OCI-M2 (cell line): ENCODE measurements at regions not wholly inside any gene's neighbourhood (a gene's known extent, or its start where the extent isn't known, plus 50 kb on each side); places are given as distances from the start of the nearest gene placed in this dataset.

ENCODE experiments used
- DNase-seq: peaks from one replicate; lab custom pipeline; 2025; ENCODE audit not compliant: unreplicated experiment; lab: John Stamatoyannopoulos, UW

- DNase-seq: no peak
Observed at GRCh38 chr10:84076540-84077195, 62.6 kb upstream of the GHITM start.

- no peak for DNase-seq
Observed at GRCh38 chr10:84077768-84078167, 61.5 kb upstream of the GHITM start.

GRCh38 chr10:84078771-84079170 is 60.5 kb upstream of the GHITM start:
- DNase-seq: no peak

DNA sequence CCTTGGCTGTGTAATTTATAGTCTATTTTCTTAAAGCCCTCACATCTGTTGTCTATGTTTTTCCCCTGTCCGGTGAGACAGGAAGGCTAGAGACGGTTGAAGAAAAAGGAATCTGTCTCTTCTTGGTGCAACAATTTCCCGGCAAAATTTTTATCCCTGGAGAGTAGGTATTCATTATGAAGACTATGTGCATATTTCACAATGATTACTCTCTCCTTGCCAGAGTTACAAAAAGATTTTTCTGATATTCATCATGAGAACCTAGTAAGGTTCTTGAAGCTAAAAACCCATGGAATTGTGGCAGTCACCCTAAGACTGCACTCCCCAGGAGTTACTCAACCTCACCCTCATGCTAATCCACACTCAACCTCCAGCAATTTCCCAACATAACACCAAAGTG is 55.0 kb upstream of the GHITM start:
- no peak for DNase-seq

- DNase-seq: no peak
Observed at GRCh38 chr10:84087202-84087601, 52.1 kb upstream of the GHITM start.

DNA sequence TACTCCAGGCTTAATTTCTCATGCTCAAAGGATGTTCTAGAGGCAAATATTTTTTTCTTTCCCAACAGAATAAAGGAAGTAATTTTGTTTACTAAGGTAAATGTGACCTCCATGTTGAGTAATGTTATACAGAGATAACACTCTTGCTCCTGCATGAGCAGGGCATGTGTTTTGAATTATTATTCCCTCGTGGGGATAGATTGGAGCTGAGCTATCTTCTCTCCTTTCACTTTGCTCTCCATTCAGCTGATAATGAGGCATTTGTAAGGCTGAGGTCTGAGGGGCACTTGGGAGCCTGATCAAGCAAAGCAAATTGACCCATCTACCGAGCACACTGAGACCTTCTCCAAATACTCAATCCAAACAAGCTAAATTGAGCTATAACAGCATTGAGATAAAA is 50.7 kb upstream of the GHITM start:
- no peak for DNase-seq

- DNase-seq: no peak
Observed at GRCh38 chr10:84089162-84089561, 50.1 kb upstream of the GHITM start.
